GM21825 (cell line): ENCODE measurements at regions not wholly inside any gene's neighbourhood (a gene's known extent, or its start where the extent isn't known, plus 50 kb on each side); places are given as distances from the start of the nearest gene placed in this dataset.

Source experiments
- ATAC-seq: cut with Tn5 transposase; IDR thresholded peaks from one replicate; pipeline ENCODE4 v1.9.1; 2021; ENCODE audit warnings: mild to moderate bottlenecking, moderate library complexity; ENCODE audit not compliant: unreplicated experiment

DNA sequence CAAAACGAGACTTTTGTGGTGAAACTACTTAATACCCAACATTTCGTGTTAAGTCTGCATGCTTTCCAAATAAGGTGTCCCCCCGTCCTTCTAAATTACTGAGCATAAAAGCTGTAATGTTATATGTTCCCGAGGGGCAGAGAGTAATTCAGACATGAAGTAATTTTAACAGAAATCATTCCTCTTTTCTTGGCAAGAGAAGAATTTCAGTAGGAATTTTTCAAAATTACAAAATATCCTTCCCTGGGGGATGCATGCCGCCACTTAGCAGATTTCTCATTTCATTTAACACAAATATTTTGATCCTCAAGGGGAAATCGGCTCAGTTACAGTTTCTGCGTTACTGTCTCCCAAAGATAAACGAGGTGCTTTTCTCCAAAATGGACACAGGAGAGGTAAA is 213.2 kb upstream of the RHOBTB1 start:
- ATAC-seq: no peak

DNA sequence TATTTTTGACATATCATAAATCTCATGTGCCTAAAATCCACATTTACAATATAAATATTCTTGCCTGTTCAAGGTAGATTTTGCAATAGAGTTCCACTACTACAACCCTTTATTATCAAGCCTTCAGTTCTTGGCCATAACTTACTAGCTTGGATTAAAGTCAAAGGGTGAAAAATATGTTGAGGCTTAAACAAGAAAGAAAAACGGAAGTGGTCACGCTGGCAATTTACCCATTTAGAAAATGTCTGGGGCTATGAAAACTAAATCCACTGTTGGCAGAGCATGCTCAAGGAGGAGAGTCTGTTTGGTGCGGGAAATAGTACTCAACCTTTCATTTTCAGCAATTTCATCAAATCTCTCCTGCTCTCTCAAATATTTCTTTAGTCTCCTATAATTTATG is 209.8 kb upstream of the RHOBTB1 start:
- ATAC-seq: no peak

DNA sequence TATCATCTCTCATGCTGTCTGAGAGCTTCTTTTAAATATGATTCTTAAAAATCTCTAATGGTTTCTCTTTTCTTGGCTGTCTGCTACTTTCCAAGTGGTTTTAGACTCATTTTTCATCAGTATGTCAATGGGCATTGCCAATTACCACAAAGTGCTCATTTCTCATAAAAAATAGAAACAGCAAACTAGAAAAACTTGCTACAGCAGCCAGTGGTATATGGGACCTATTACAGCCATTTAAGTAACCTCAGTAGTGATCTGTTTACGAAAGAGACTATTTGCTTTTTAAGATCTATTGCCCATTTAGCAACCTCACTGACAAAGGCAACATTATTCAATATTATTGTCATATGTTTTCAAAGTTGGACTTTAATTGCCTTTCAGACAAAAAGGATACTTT is 207.1 kb upstream of the RHOBTB1 start:
- ATAC-seq: no peak

DNA sequence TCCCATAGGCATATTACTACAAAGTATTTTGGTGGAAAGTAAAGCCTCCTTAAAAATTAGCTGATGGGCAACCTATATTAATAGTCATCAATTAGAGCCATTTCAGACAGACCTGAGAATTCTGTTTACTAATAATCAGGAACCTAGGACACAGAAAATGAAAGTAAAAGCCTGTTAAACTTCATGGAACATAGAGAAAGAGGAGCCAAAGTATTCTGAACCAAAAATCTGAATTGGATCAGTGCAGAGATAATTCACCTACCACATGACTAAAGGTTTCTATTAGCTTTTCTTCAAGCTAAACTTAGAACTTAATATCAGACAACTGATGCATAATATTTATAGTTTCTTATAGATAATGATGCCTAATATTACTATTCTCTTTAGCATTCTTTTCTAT is 204.5 kb upstream of the RHOBTB1 start:
- no peak for ATAC-seq

DNA sequence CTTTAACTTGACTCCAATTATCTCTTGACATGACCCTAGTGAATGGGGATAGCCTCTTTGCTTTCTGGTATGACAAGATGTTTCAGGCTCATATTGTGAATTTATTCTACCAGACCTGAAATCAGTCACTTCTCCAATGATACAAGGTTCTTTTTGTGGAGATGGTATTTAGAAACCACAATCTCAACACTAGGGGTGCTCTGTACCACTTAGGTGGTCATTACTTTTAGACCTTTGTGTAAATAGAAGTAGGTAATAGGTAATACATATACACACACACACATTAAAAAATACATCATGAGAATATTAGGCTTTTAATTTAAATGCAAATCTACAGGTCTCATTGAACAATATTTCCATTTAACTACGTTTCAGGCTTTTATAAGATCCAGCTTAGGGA is 199.0 kb upstream of the RHOBTB1 start:
- ATAC-seq: no peak

DNA sequence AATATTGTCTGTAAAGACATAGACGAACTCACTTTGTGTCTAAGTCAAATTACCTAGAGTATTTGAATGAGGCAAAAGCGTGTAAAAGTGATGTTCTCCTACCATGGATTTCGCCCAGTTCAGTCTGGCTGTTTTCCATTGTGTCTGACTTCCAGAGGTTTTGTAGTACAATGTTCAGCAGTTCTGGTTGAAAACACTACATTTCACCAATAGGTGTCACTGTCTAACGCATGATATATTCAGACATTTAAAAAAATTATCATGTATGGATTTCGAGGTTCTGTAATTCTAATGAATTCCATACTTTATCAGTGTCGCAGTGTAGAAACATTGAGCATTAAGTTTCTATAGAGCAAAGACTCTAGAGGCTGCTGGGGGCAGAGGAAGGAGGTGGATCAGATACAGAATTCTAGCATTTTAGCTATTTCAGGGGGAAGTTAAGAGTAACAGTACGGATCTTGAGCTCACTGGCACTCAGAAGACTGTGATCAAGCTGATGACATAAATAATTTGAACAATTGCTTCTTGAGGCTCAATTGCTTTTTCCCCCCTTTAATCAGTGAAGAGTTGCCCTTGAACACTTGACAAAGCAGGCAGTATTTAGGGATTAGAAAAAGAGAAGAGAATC is 196.9 kb upstream of the RHOBTB1 start:
- no peak for ATAC-seq

DNA sequence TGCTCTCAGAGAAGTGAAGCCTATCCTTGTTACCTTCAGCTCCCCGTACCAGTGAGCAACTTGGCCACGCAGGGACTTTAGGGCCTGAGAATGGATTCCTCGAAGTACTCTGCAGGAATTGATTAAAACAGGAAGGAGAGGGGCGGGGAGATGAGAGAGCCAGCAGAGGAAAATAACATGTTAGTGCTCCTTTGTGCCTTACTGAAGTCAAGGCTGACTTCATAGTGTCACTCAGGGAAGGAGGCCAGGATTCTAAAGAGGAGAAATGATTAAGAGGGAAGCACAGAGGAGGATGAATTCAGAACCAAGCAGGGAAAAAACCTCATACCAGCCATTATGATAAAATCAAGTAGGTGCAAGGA is 195.6 kb upstream of the RHOBTB1 start:
- no peak for ATAC-seq

DNA sequence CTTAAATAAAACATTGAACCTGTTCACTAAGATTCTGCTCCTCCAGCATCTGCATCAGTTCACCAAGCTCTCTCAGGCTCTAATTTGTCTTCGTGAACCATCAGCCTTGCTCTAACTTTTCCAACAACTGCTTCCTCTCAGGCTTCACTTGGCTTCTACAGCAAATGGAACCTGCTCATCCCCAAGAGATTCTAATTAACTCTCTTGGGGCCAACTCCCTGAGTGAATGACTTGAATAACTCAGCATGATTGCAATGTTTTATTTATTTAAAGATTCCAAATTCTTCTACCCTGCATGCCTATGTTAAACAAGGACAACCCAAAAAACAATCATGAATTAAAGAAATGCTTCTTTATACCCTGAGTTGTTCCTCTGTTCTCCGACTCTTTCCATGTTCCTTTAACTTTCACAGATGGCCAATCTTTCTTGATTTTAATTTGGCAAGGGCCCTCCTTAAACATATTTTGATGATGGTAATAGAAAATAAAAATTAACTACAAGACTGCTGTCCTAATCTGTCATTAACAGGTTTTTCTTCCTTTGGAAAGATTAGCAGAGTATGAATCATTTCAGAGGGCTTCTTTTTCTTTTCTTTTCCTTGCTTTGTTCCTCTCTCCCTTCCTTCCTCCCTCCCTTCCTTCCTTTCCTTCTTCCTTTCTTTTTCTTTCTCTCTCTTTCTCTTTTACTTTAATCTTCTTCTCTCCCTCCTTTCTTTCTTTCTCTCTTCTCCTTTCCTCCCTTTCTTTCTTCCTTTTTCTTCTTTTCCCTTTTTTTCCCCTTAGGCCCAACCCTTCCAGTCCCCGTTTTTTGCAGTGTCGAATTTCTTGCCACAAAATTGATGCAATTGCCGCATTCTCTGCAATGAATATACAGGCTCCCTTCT is 195.0 kb upstream of the RHOBTB1 start:
- ATAC-seq: no peak

DNA sequence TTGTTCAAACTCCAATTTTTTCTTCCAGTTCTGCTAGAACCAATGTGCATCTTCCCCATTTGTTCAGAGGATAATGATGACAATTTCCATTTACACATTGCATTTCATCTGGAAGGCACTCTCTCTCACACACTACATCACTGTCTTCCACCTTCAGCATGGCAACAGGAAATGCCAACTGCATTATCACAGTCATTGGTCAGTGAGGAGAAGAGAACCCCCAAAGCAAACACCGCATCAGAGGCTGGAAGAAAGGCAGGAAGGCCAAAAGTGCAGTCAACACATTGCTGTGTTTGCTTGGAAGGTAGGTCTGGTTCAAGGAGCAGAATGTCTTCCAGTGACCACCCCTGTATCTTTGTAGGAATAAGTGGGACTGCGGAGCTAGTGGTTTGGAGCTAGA is 192.2 kb upstream of the RHOBTB1 start:
- no peak for ATAC-seq

DNA sequence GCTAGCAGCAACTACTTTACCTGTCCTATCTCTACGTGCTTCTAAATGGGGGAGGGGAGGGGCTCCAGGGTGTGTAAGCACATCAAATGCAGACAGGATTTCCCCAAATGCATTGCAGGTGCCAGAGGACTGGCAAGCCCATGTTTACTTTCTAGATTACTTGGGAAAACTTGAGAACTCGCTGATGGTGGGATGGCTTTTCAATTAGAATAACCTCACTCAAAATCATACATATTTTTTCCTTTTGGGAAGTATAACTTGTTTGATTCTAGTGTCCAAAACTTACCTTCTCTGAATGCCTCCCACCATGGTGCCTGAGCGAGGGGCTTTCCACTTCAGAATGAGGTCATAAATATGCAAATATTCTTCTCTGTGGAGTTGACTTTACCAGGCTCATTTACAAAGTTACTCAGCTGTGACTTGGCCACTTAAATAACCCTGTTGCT is 191.3 kb upstream of the RHOBTB1 start:
- ATAC-seq: peak; percentile 95

DNA sequence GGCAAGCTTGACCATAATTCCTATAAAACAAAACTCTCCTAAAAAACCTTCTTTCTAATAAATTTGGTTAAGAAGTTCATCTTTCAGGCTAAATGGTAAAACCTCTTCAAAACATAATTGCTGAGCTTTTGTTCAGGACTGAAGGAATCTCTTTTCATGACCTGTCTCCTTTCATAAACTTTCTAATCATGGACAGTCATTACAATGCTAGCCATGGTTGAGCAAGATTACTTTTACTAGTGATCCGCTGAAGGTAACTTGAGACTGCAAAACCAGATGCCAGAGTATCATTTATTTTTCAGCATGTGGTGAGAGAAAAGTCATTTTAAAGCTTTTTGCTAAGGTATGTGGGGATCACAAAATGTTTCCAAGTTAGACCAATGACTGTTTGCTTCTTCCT is 186.4 kb upstream of the RHOBTB1 start:
- no peak for ATAC-seq

DNA sequence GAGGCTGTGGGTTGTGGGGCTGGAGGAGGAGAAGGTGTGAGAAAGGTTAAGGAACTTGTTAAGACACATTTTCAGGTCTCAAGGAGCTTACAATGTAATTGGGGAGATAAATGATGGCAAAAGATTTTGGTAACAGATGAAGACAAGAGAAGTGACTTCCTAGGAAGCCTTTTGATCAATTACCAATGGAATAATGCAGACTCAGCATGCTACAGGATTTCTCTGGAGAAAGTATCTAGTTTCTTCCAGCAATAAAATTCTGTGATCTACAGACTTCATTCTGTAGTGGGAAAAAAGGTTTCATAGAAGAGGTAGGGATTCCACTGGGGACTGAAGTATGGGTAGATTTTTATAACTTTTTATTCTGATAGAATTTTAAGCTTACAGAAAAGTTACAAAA is 184.2 kb upstream of the RHOBTB1 start:
- no peak for ATAC-seq

DNA sequence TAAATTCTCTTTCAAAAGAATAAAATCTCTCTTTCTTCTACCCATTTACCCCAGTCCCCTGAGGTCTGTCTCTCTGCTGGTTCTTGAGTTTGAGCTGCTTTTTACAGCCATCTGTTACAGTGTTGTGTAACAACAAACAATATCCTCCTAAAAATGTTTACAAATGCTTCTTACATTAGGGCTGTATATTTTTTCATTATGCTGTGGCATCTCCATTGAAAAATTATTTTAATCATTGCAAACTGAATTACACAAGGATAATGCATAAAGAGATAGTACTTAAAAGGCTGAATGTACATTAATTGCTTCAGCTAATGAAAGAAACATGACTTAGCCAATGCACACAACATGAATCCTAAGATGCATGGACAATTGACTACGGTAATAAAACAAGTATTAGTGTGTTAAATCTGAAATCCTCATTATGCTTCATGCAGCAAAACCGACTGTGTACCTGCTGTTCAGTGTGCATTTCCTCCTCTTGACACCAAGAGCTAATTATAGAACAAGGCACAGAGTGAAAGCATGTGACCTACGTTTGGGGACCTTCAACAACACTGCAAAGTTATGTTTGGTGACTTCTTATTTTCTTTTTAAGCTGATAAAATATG is 181.7 kb upstream of the RHOBTB1 start:
- ATAC-seq: peak; percentile 87

DNA sequence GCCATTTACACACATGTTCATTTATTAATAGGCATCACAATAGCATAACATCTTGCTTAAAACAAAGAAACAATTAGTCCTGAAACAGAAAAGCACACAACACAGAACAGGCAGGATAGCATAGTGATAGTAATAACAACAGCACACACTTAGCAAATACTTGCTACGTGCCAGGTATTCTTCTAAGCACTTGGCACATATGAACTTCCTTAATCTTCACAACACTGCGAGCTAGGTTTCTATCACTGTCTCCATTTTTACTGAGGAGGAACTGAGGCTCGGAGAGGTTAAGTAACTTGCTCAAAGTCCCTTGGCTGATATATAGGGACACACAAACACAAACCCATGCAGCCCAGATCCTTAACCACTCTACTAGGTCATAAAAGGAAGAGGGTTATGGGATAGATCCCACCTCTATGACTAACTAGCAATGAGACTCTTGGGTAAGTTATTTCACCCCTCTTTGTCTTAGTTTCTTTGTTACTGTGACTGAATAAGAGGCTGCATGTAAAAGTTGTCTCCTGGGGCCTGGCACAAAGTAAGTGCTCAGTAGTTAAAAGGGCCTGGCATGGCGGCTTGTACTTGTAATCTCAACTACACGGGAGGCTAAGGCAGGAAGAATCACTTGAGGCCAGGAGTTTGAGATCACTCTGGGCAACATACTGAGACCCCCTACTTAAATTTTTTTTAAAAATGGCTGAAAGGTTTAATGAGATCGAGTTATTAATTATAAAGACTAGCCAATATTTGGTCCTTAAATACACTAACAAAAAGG is 181.0 kb upstream of the RHOBTB1 start:
- ATAC-seq: no peak

DNA sequence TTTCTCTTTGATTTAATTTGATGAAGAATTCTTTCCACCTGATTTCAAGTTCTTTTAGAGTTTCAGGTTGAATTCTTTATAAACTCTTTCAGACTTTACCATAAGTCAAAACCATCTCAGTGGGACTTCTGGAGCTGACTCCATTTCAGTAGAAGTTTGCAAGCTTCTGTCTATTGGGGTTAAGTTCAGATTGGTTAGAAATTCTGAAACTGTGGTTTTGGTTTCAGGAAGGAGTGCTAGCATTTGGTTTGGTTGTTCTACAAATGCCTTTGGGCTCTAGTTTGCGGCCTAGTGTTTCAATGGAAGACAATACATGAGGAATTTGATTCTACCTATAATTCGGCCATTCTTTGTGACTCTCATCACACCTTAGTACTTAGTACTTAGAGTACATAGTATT is 176.8 kb upstream of the RHOBTB1 start:
- peak; percentile 67 for ATAC-seq

DNA sequence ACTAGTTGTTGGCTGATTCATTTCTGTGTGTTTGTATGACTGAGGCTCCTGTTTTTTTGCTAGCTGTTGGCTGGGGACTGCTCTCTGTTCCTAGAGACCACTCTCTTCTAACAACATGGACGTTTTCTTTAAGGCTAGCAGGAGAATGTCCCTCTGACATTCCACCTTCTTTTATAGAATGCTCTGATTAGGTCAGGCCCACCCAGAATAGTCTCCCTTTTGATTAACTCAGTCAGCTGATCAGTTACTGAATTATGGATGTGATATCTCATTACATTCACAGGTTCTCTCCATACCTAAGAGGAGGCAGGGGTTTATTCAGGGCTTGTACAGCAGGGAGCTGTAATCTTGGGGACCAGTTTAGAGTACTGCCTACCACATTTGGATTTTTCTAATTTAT is 175.6 kb upstream of the RHOBTB1 start:
- ATAC-seq: no peak

DNA sequence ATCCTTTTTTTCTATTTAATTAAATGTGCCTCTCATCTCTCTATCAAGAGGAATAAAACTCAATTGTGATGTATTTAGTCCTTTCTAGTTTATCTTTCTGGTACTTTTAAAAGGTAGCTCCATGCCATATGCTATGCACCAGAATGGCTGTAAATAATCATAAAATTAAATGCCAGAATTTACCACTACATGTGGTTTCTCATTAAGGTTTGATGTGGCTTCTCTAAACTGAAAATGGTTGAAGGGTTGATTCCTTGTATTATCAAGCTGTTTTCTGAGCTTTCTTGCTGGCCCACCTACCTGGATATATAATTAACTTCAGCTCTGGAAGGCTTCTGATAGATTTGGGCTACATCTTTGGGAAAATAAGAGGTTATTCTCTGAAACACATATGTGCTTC is 171.9 kb upstream of the RHOBTB1 start:
- no peak for ATAC-seq

DNA sequence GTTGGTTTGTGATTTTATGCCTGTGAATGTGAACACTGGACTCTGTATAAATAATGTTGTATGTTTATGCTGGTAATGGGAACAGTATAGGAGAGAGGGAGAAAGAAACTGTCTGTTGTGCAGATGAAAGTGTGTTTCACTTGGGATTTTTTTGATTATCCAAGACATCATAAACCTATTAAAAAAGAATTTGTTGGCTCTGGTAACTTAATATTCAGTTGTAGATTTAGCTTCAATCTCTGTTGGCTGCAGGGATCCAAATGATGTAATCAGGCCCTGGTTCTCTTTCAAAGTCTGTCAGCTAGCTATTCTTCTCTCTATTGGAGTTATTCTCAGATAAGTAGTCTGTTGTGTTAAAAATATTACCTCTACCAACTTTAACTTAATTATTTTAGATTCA is 168.8 kb upstream of the RHOBTB1 start:
- ATAC-seq: no peak

DNA sequence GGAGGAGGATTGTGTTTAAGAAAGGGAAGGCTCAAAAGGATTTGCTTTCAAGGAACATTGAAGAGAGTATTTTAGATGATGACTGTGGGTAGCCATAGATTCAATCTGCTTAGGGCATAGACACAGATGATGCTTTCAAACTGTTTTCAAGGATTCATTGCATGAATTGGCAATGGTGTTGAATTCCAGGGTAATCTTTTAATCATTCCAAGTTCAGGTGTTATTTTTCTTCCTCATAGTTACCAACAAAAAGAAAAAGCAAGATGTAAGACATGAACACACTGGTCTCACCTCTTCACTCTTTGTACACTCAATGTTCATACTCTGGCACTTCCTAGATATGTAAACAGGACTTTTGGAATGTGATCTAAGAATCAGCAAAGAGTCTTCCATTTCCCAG is 167.0 kb upstream of the RHOBTB1 start:
- ATAC-seq: no peak

DNA sequence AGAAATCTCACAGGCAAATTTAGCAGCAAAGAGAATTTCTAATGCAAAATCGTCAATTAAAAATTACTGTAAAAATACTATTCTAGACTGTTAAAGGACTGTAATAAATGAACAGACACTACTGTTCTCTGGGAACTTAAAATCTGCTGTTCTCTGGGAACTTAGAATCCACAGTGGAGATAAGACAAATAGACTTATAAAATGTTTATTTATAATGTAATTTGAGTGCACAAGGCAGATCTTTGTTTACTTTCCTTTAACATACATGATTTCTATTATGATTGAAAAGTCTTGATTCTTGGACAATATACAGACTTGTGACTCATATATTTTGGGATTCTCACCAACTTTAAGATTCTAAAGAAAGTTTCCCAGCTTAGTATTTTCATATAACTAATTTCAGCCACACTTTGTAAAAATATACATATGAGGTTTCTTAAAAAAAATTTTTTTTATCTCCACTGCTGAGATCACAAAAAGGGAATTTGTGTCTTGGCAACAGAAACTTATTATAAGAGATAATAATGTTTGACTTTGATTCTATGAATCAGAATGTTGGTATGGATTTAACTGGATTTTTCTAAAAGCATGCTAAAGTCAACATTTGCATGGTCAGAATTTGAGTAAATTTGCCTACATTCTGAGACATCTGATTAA is 166.3 kb upstream of the RHOBTB1 start:
- no peak for ATAC-seq

DNA sequence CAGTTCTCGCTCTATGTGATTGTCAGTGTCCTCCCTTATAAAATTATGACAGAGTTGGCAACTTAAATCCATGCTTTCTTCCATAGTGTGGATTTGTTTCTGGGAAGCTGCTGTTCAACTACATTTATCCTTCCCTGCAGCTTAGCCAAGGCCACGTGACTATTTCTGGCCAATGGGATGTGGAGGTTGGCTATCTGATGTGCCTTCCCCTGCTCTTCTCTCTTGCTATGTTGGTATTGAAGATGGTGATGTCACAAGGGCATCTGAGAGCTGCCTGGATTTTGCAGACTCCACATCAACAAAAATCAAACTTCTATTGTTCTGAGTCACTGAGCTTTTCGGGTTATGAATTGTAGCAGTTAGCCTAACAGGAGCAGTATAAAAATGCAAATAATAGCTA is 164.9 kb upstream of the RHOBTB1 start:
- no peak for ATAC-seq
